Tibial nerve (tissue), 4 donors: ENCODE measurements at regions not wholly inside any gene's neighbourhood (a gene's known extent, or its start where the extent isn't known, plus 50 kb on each side); places are given as distances from the start of the nearest gene placed in this dataset.

Source experiments
- DNase-seq, 2 donors: peaks; one replicate each; pipeline ENCODE4 v3.0.0-alpha.2; 2019; ENCODE audit warnings: low spot score in 2 of 2
- H3K27ac ChIP-seq, 4 donors: fragments of 200-600 bp; sonication (generic) in 3 of 4; one replicate each; pipeline ENCODE4 v1.5.1; 2017 to 2019; ENCODE audit warnings: mild to moderate bottlenecking in 1 of 4
- H3K27me3 ChIP-seq, 2 donors: fragments of 200-600 bp; sonication (generic) in 1 of 2; one replicate each; pipeline versions ENCODE4 v1.5.1 to v1.6.0; 2017 to 2019
- H3K36me3 ChIP-seq, 3 donors: fragments of 200-600 bp; sonication (generic); one replicate each; pipeline ENCODE4 v1.5.1; 2018 to 2019
- H3K4me1 ChIP-seq, 4 donors: fragments of 200-600 bp; sonication (generic) in 3 of 4; one replicate each; pipeline ENCODE4 v1.5.1; 2017 to 2019
- H3K4me3 ChIP-seq, 4 donors: fragments of 200-600 bp; sonication (generic) in 3 of 4; one replicate each; pipeline ENCODE4 v1.5.1; 2017 to 2019; ENCODE audit warnings: mild to moderate bottlenecking in 1 of 4, moderate library complexity in 1 of 4
- H3K9me3 ChIP-seq, 4 donors: fragments of 200-600 bp; sonication (generic) in 3 of 4; one replicate each; pipeline ENCODE4 v1.5.1; 2017 to 2019
- CTCF ChIP-seq, 5 experiments: fragments of 200-600 bp in 3 of 5; fragments of 450-650 bp in 2 of 5; sonication (generic) in 3 of 5; IDR thresholded peaks; one replicate each; pipeline ENCODE4 v1.5.1; 2016 to 2019; ENCODE audit warnings: antibody characterized with exemption in 5 of 5, mild to moderate bottlenecking in 3 of 5, moderate library complexity in 2 of 5
- EP300 ChIP-seq, 2 donors: sonication (generic); formaldehyde crosslinking; IDR thresholded peaks; one replicate each; pipeline ENCODE4 v1.6.1; 2017; ENCODE audit warnings: antibody characterized with exemption in 2 of 2, mild to moderate bottlenecking in 1 of 2
- POLR2A ChIP-seq, 2 donors: fragments of 450-650 bp; IDR thresholded peaks; one replicate each; pipeline ENCODE4 v1.6.1; 2017; ENCODE audit warnings: antibody characterized with exemption in 2 of 2, mild to moderate bottlenecking in 2 of 2, moderate library complexity in 2 of 2
- WGBS, 2 donors: methylation state at CpG; one replicate each; pipeline ENCODE4 v1.1.5; 2018; 5-methylcytosine and 5-hydroxymethylcytosine counted together

DNA sequence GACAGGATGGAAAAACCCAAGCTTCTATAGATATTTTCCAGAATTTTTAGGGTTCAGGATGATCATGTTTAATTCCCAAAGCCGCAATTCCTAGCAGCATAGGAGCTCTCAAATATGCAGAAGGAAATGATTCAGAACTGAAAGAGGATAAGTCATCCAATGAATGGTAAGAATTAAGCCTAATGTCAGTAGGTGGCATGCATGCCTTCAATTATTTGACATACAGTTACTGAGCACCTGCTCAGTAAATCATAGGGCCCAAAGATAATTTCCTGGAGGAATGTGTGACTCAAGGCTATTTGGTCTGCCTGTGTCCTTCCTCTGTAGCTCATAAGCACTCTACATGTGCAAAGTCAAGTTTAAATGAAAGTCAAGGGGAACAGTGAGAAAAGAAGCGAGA lies 116.8 kb upstream of the SLC38A4 start:
- Histone ChIP-seq H3K4me1 (no peaks in the 10 kb centered on the region), H3K9me3 (no peaks in the 10 kb centered on the region), H3K27ac (no peak overlapping the region), H3K36me3 (no peaks in the 10 kb centered on the region), H3K4me3 (no peak overlapping the region), H3K27me3 (no peaks in the 10 kb centered on the region)
- WGBS, 2 donors = 92 to 93% methylated on average over 2 of the region's 2 CpGs
- TF ChIP-seq EP300 (IDR thresholded peaks at IDR 0.05) = no peak
- TF ChIP-seq POLR2A (IDR thresholded peaks at IDR 0.05) = no peak
- TF ChIP-seq CTCF (IDR thresholded peaks at IDR 0.05) = no peak
- DNase-seq = no peak

DNA sequence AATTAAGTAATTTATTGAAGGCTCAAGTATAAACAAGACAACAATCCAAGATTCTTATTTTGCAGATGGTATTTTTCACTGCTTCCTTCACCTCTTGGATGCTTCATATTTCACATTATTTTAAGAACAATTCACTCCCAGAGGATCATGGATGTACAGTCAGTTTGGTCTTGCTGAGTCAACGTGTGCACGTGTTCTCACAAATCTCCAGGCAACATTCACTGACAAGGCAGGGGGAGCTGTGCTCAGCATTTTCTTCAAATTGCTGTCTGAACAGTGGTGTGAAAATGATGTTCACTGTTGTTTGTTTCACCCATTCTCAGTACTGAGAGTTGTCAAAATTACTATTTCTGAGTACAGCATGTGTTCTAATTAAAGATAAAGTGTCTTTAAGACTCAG lies 118.3 kb upstream of the SLC38A4 start:
- WGBS, 2 donors = 7 to 13% methylated on average over 2 of the region's 2 CpGs
- DNase-seq = no peak
- H3K4me3 ChIP-seq = no peak overlapping the region
- TF ChIP-seq CTCF (IDR thresholded peaks at IDR 0.05) = no peak
- H3K36me3 ChIP-seq = no peaks in the 10 kb centered on the region
- no peak overlapping the region for H3K27ac ChIP-seq
- no peaks in the 10 kb centered on the region for H3K9me3 ChIP-seq
- no peaks in the 10 kb centered on the region for H3K4me1 ChIP-seq
- H3K27me3 ChIP-seq = no peaks in the 10 kb centered on the region

DNA sequence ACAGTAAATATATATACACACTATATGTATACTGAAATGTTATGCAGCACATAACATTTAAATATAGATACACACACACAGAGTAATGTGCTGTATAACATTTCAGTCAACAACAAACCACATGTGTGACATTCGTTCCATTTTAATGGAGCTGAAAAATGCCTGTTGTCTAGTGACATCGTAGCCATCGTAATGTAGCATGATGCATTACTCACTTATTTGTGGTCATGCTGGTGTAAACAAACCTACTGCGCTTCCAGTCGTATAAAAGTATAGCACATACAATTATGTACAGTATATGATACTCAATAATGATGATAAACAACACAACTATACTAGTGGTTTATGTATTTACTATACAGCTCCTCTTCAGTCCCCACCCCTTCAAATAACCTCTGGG lies 119.0 kb upstream of the SLC38A4 start:
- no peak overlapping the region for H3K4me3 ChIP-seq
- no peaks in the 10 kb centered on the region for H3K4me1 ChIP-seq
- no peak for DNase-seq
- no peaks in the 10 kb centered on the region for H3K36me3 ChIP-seq
- H3K9me3 ChIP-seq = no peaks in the 10 kb centered on the region
- 90 to 92% methylated on average over 5 of the region's 5 CpGs for WGBS, 2 donors
- H3K27me3 ChIP-seq = no peaks in the 10 kb centered on the region
- H3K27ac ChIP-seq = no peak overlapping the region
- no peak for TF ChIP-seq CTCF (IDR thresholded peaks at IDR 0.05)
- no peak for TF ChIP-seq POLR2A (IDR thresholded peaks at IDR 0.05)
- no peak for TF ChIP-seq EP300 (IDR thresholded peaks at IDR 0.05)

GRCh38 chr12:46945591-46945990 lies 119.8 kb upstream of the SLC38A4 start:
- no peak overlapping the region for H3K4me3 ChIP-seq
- TF ChIP-seq EP300 (IDR thresholded peaks at IDR 0.05) (no peak), POLR2A (IDR thresholded peaks at IDR 0.05) (no peak), CTCF (IDR thresholded peaks at IDR 0.05) (no peak)
- no peaks in the 10 kb centered on the region for H3K4me1 ChIP-seq
- no peaks in the 10 kb centered on the region for H3K27me3 ChIP-seq
- H3K27ac ChIP-seq = no peak overlapping the region
- WGBS, 2 donors = 90 to 92% methylated on average over 3 of the region's 3 CpGs
- no peak for DNase-seq
- H3K36me3 ChIP-seq = no peaks in the 10 kb centered on the region
- no peaks in the 10 kb centered on the region for H3K9me3 ChIP-seq

DNA sequence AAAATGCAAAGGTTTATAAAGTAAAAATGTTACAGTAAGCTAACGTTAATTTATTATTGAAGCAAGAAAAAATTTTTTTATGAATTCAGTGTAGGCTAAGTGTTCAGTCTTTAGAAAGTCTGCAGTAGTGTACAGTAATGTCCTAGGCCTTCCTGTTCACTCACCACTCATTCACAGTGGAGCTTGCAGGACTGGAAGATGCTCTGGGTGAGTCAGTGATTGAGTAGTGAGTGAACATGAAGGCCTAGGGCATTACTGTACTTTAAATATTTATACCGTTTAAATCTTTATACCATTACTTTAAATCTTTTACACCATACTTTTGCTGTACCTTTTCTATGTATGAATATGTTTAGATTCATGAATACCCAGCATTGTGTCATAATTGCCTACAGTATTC lies 120.3 kb upstream of the SLC38A4 start:
- WGBS, 2 donors = 92 to 95% methylated on average over 2 of the region's 2 CpGs

DNA sequence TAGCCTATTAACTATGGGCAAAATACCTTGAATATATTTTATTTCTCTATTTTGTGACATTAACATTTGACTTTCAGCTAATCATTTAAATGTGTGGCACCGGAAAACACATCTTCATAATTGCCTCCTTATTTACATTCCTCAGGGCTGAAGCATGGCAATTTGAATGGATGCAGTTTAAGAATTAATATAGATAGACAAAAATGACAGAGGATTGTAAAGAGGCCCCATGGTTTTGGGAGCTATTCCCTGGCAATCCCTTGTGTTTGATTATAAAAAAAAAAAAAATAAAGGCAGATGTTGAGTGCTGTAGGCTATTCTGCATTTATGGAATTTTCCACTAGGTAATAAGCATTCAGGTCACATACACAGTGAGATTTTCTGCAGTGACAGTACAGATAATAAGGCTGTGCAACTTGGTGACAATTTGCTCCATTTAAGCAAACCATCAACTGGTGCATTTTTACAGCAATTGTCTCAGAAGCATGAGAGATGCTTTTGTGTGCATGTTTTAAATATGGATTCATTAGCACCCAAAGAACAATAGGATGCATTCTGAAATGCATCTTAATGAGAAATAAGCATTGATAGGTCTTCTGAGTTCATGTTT lies 123.2 kb upstream of the SLC38A4 start:
- H3K27ac ChIP-seq = no peak overlapping the region
- no peak for TF ChIP-seq POLR2A (IDR thresholded peaks at IDR 0.05)
- TF ChIP-seq CTCF (IDR thresholded peaks at IDR 0.05) = no peak
- TF ChIP-seq EP300 (IDR thresholded peaks at IDR 0.05) = no peak
- no peaks in the 10 kb centered on the region for H3K4me1 ChIP-seq
- H3K36me3 ChIP-seq = no peaks in the 10 kb centered on the region
- WGBS, 2 donors = 43 to 46% methylated on average over 1 of the region's 1 CpG
- no peaks in the 10 kb centered on the region for H3K9me3 ChIP-seq
- H3K4me3 ChIP-seq = no peak overlapping the region
- H3K27me3 ChIP-seq = no peaks in the 10 kb centered on the region
- no peak for DNase-seq

More for the DNA sequence above, 120.3 kb upstream of the SLC38A4 start:
- Histone ChIP-seq H3K27ac (no peak overlapping the region), H3K27me3 (no peaks in the 10 kb centered on the region), H3K9me3 (no peaks in the 10 kb centered on the region), H3K4me1 (no peaks in the 10 kb centered on the region), H3K4me3 (no peak overlapping the region), H3K36me3 (no peaks in the 10 kb centered on the region)
- TF ChIP-seq EP300 (IDR thresholded peaks at IDR 0.05) = no peak
- no peak for DNase-seq
